Suprapubic skin (tissue), 3 donors: ENCODE measurements at regions not wholly inside any gene's neighbourhood (a gene's known extent, or its start where the extent isn't known, plus 50 kb on each side); places are given as distances from the start of the nearest gene placed in this dataset.

Source experiments
- CTCF ChIP-seq, 2 donors: fragments of 200-600 bp in 1 of 2; fragments of 450-650 bp in 1 of 2; sonication (generic) in 1 of 2; IDR thresholded peaks; one replicate each; pipeline ENCODE4 v1.5.1; 2016 to 2019; ENCODE audit warnings: antibody characterized with exemption in 2 of 2, mild to moderate bottlenecking in 1 of 2, moderate library complexity in 1 of 2
- POLR2A ChIP-seq, 2 donors: fragments of 450-650 bp; IDR thresholded peaks; one replicate each; pipeline ENCODE4 v1.6.1; 2017; ENCODE audit warnings: antibody characterized with exemption in 2 of 2, mild to moderate bottlenecking in 2 of 2, moderate library complexity in 2 of 2

- TF ChIP-seq CTCF (IDR thresholded peaks at IDR 0.05) (no peak), POLR2A (IDR thresholded peaks at IDR 0.05) (no peak)
Observed at GRCh38 chr7:51878865-51879264, 562.3 kb upstream of the COBL start.
